Endothelial cell of umbilical vein (primary cell): ENCODE measurements at regions not wholly inside any gene's neighbourhood (a gene's known extent, or its start where the extent isn't known, plus 50 kb on each side); places are given as distances from the start of the nearest gene placed in this dataset.

ENCODE experiments used
- BruUV-seq: library from RNA; stranded (reverse); fragments of 400-500 nt; replicated peaks from 2 replicates; lab custom pipeline; 2021; lab: Mats Ljungman, UMichigan
- CTCF ChIA-PET: fragments of 300-600, 350-600 bp; sonication (Branson Sonifier 250); formaldehyde crosslinking; loops from one replicate; lab custom pipeline; 2021; ENCODE audit warnings: antibody characterized with exemption, inconsistent platforms; lab: Charles Lee
- POLR2A ChIA-PET: fragments of 300-600, 350-600 bp; sonication (Branson Sonifier 250); formaldehyde crosslinking; loops from one replicate; lab custom pipeline; 2021; ENCODE audit warnings: antibody characterized with exemption, inconsistent platforms; lab: Charles Lee
- DNase-seq: peaks from one replicate; pipeline ENCODE4 v3.0.0-alpha.2; 2011; ENCODE audit warnings: low read depth, low spot score
- FAIRE-seq: peaks from 2 replicates; lab custom pipeline; 2011; peaks lifted over from hg19 to GRCh38; lab: Jason Lieb, UNC
- H2AFZ ChIP-seq: 2 replicates; pipeline ENCODE4 v1.6.0; 2012; ENCODE audit warnings: low read depth, low read length, control low read depth, inconsistent platforms
- H3K27ac ChIP-seq: 2 replicates; pipeline ENCODE4 v1.5.1; 2011; ENCODE audit warnings: low read depth, mild to moderate bottlenecking, control low read depth, low read length, moderate library complexity; ENCODE audit not compliant: insufficient read depth
- H3K27me3 ChIP-seq, 2 experiments: 2 replicates each; pipeline versions ENCODE4 v1.6.0 to v1.6.1; 2011; ENCODE audit warnings: low read length in 2 of 2, mixed read lengths in 1 of 2; ENCODE audit not compliant: control insufficient read depth in 2 of 2, insufficient read depth in 2 of 2
- H3K36me3 ChIP-seq, 2 experiments: 2 replicates in 1 of 2; 3 replicates in 1 of 2; pipeline ENCODE4 v1.5.1; 2011; ENCODE audit warnings: low read length in 2 of 2, mild to moderate bottlenecking in 1 of 2, moderate library complexity in 1 of 2; ENCODE audit not compliant: control insufficient read depth in 2 of 2, insufficient read depth in 2 of 2; ENCODE audit errors: extremely low read depth in 1 of 2
- H3K4me1 ChIP-seq: 3 replicates; pipeline ENCODE4 v1.5.1; 2011; ENCODE audit warnings: mild to moderate bottlenecking, low read length; ENCODE audit not compliant: control insufficient read depth, insufficient read depth; ENCODE audit errors: extremely low read depth
- H3K4me2 ChIP-seq: 2 replicates; pipeline ENCODE4 v1.6.1; 2011; ENCODE audit warnings: low read length, control low read depth, mixed read lengths; ENCODE audit not compliant: insufficient read depth
- H3K4me3 ChIP-seq, 3 experiments: fragments of 200-600 bp in 1 of 3; sonication (generic), shearing (Covaris generic) in 1 of 3; replicated peaks in 1 of 3; 2 replicates each; pipeline ENCODE4 v1.5.1; 2011 to 2016; ENCODE audit warnings: control low read depth in 3 of 3, low read length in 3 of 3, mild to moderate bottlenecking in 2 of 3, inconsistent platforms in 1 of 3, low read depth in 1 of 3, moderate library complexity in 1 of 3; ENCODE audit not compliant: insufficient read depth in 1 of 3
- H3K79me2 ChIP-seq: 2 replicates; pipeline ENCODE4 v1.6.0; 2012; ENCODE audit warnings: low read length, inconsistent platforms; ENCODE audit not compliant: control insufficient read depth, insufficient read depth
- H3K9ac ChIP-seq: replicated peaks from 2 replicates; pipeline ENCODE3; 2011; ENCODE audit warnings: low read length, control low read depth; ENCODE audit not compliant: insufficient read depth; ENCODE audit errors: extremely low read depth
- H3K9me1 ChIP-seq: replicated peaks from 3 replicates; pipeline ENCODE4 v1.6.0; 2011; ENCODE audit warnings: mild to moderate bottlenecking, low read length; ENCODE audit not compliant: control insufficient read depth, insufficient read depth; ENCODE audit errors: extremely low read depth
- H3K9me3 ChIP-seq: replicated peaks from 2 replicates; pipeline ENCODE4 v1.5.1; 2012; ENCODE audit warnings: low read length, inconsistent platforms; ENCODE audit not compliant: control insufficient read depth, insufficient read depth
- H4K20me1 ChIP-seq: replicated peaks from 2 replicates; pipeline ENCODE3; 2011; ENCODE audit warnings: mild to moderate bottlenecking, low read length; ENCODE audit not compliant: control insufficient read depth, insufficient read depth; ENCODE audit errors: extremely low read depth
- CTCF ChIP-seq, 2 donors: IDR thresholded peaks; 1 replicate in 1 of 2; 2 replicates in 1 of 2; pipeline ENCODE4 v1.5.1; 2011; ENCODE audit warnings: low read length in 2 of 2, mild to moderate bottlenecking in 2 of 2, moderate library complexity in 2 of 2, control low read depth in 1 of 2, inconsistent platforms in 1 of 2, low read depth in 1 of 2; ENCODE audit not compliant: insufficient read depth in 1 of 2; ENCODE audit errors: extremely low read depth in 1 of 2
- EZH2 ChIP-seq: IDR thresholded peaks from 2 replicates; pipeline ENCODE4 v1.6.1; 2012; ENCODE audit warnings: borderline replicate concordance, low read depth, mild to moderate bottlenecking, moderate library complexity, low read length, inconsistent platforms; ENCODE audit not compliant: severe bottlenecking
- FOS ChIP-seq: IDR thresholded peaks from 2 replicates; pipeline ENCODE4 v1.6.1; 2011; ENCODE audit warnings: mild to moderate bottlenecking, low read length, moderate library complexity, borderline replicate concordance; ENCODE audit not compliant: insufficient read depth
- GATA2 ChIP-seq: IDR thresholded peaks from 2 replicates; pipeline ENCODE4 v1.7.0; 2011; ENCODE audit warnings: low read depth, mild to moderate bottlenecking, moderate library complexity, mixed read lengths, low read length; ENCODE audit not compliant: insufficient read length, insufficient read depth
- JUN ChIP-seq: IDR thresholded peaks from 2 replicates; pipeline ENCODE4 v1.6.1; 2011; ENCODE audit warnings: borderline replicate concordance, low read depth; ENCODE audit not compliant: insufficient read length, insufficient read depth
- MAX ChIP-seq: IDR thresholded peaks from 2 replicates; pipeline ENCODE4 v1.6.1; 2011; ENCODE audit not compliant: insufficient read depth, insufficient read length
- MYC ChIP-seq: IDR thresholded peaks from one replicate; pipeline ENCODE4 v1.6.1; 2011; ENCODE audit warnings: mild to moderate bottlenecking, low read depth, low read length
- POLR2A ChIP-seq: IDR thresholded peaks from 2 replicates; pipeline ENCODE4 v1.6.1; 2012; ENCODE audit warnings: low read depth, mild to moderate bottlenecking, control low read depth, low read length
- POLR2AphosphoS5 ChIP-seq: IDR thresholded peaks from 2 replicates; pipeline ENCODE4 v1.6.1; 2012; ENCODE audit warnings: low read depth, mild to moderate bottlenecking, control low read depth, low read length, moderate library complexity; ENCODE audit not compliant: insufficient read depth
- dilution Hi-C: fragments of 300-500 bp; cut with MboI; formaldehyde crosslinking; loops from one replicate; pipeline ENCODE4 v1.15.0; 2019; ENCODE audit warnings: low sequenced_read_pairs; ENCODE audit not compliant: extremely low pct_ligation_motif_present
- intact Hi-C: fragments of 100-400 bp; cut with micrococcal nuclease; formaldehyde crosslinking; loops from one replicate; pipeline ENCODE4 v1.10.0; 2022

DNA sequence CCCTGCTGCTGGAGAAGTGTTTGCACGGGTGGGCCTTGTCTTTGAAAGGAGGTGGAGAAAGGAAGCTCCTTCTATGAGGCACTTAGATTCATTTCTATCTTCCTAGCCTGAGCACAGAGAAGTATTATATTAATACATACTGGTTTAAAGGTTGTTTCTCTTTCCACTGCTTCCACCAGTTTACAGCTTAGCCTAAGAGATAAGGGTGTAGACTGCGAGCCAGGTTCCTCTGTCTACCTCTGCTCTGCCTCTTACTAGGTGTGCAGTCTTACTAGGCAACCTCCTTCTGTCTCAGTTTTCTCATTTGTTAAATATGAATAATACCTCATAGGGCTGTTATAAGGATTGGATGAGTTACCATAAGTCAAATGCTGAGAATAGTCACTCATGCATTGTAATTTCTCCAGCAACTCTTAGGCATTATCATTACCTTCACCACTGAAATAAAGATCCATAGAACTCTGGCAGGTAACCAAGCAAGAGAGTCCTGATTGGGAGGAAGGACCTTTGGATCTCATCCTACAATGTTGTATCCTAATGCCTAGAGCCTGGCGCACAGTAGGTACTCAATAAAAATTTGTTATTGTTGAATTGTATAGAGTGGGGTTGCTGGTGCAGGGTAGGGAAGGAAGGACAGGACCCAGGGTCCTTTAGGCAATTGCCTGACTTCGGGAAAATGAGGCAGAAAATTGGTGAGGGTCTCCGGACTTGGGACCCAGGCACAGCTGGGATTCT, 95.1 kb downstream of the TBX19 start:
- FAIRE-seq, result no peak
- BruUV-seq, result no TSS peak
- no peaks in the 10 kb centered on the region for H3K36me3 ChIP-seq
- CTCF ChIA-PET, result no interaction called here
- intact Hi-C loops (no loop called here), dilution Hi-C loops (no loop called here)
- H3K9me1 ChIP-seq, result no peaks in the 10 kb centered on the region
- H3K79me2 ChIP-seq, result no peaks in the 10 kb centered on the region
- H2AFZ ChIP-seq, result no peak overlapping the region
- H3K27me3 ChIP-seq, result peaks cover 0 to 3% of the 10 kb centered on the region in 2 experiments
- H3K27ac ChIP-seq, result no peak overlapping the region
- no peak for TF ChIP-seq POLR2A
- no peaks in the 10 kb centered on the region for H3K9me3 ChIP-seq
- H3K9ac ChIP-seq, result no peak overlapping the region
- no peak overlapping the region for H3K4me2 ChIP-seq
- H3K4me1 ChIP-seq, result no peaks in the 10 kb centered on the region
- H4K20me1 ChIP-seq, result no peaks in the 10 kb centered on the region
- no peak overlapping the region for H3K4me3 ChIP-seq
- no peak for DNase-seq
- POLR2A ChIA-PET, result no interaction called here

- POLR2A ChIA-PET, result no interaction called here
- H3K4me3 ChIP-seq, result no peak overlapping the region
- H3K27ac ChIP-seq, result no peak overlapping the region
- FAIRE-seq (no peak), DNase-seq (no peak)
- H3K27me3 ChIP-seq, result peaks cover 0 to 3% of the 10 kb centered on the region in 2 experiments
- H3K4me1 ChIP-seq, result no peaks in the 10 kb centered on the region
- H3K79me2 ChIP-seq, result no peaks in the 10 kb centered on the region
- BruUV-seq, result no TSS peak
- intact Hi-C loops (no loop called here), dilution Hi-C loops (no loop called here)
- TF ChIP-seq GATA2 (no peak), EZH2 (no peak), JUN (no peak), POLR2A (no peak), CTCF (IDR thresholded peaks at IDR 0.05; ENCODE audit: extremely low read depth in 1 of 2, insufficient read depth in 1 of 2, low read depth in 1 of 2, low read length in 2 of 2) (no peak), FOS (no peak), MAX (no peak), POLR2AphosphoS5 (no peak), MYC (no peak)
- no peaks in the 10 kb centered on the region for H4K20me1 ChIP-seq
- no peaks in the 10 kb centered on the region for H3K9me1 ChIP-seq
- no peak overlapping the region for H3K4me2 ChIP-seq
- no peak overlapping the region for H2AFZ ChIP-seq
- no peaks in the 10 kb centered on the region for H3K9me3 ChIP-seq
- no peak overlapping the region for H3K9ac ChIP-seq
- CTCF ChIA-PET, result interaction anchor here (1.1 kb wide), 1 partner anchor 9 kb away, joined by 5 read pairs; no protein-coding TSS in a partner anchor
- no peaks in the 10 kb centered on the region for H3K36me3 ChIP-seq
Measured at GRCh38 chr1:168374566-168374965, 93.9 kb downstream of the TBX19 start.
